Stimulated activated CD4-positive, alpha-beta T cell treated with anti-CD3 and anti-CD28 coated beads, Interleukin-4, amount 100 ng/mL, for 4 hours (primary cell): ENCODE measurements at regions not wholly inside any gene's neighbourhood (a gene's known extent, or its start where the extent isn't known, plus 50 kb on each side); places are given as distances from the start of the nearest gene placed in this dataset.

ENCODE experiments used
- DNase-seq, 2 experiments: peaks; one replicate each; pipeline ENCODE4 v3.0.0-alpha.2; 2020

DNA sequence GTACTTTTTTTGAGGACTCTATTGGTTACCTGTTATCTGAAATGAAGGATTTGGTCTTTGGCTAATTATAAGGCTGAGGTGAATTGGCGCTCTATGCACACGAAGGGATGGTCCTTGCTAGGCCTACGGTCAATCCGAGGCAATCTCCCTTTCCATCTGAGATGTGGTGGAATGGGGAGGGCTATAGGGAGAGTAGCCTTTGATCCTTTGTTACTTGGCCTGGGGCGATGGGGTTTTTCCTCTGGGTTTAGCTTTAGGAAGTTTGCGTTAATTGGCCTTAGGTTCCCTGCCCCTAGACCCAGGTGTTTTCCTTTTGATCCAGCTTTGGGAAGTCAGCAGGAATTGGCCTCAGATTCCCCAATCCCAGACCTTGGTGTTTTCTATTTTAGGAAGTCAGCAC lies 102.1 kb upstream of the C9orf72 start:
- DNase-seq, result no peak

GRCh38 chr9:27676827-27677226 lies 103.5 kb upstream of the C9orf72 start:
- no peak for DNase-seq

DNA sequence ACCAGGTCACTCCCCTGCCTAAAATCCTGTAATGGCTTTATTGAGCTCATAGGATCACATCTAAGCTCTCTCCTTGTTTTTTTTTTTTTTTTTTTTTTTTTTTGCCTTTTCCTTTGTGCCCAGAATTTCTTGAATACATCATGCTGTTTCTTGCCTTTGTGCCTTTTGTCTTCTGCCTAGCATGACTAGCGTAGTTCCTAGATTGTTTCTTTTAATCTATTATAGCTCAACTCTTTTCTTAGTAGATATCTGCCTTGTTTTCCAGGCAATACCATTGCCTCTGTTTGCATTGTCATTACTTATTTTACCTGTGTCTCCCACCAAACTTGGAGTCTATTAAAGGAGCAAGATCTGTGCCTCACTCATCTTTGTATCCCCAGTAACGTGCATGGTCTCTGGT lies 106.1 kb upstream of the C9orf72 start:
- DNase-seq, result no peak

- no peak for DNase-seq
Measured at GRCh38 chr9:27683181-27683580, 109.9 kb upstream of the C9orf72 start.

- DNase-seq, result no peak
Measured at GRCh38 chr9:27688954-27689353, 115.7 kb upstream of the C9orf72 start.

DNA sequence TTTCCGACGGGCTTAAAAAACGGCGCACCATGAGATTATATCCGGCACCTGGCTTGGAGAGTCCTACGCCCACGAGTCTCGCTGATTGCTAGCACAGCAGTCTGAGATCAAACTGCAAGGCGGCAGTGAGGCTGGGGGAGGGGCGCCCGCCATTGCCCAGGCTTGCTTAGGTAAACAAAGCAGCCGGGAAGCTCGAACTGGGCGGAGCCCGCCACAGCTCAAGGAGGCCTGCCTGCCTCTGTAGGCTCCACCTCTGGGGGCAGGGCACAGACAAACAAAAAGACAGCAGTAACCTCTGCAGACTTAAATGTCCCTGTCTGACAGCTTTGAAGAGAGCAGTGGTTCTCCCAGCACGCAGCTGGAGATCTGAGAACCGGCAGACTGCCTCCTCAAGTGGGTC lies 117.5 kb upstream of the C9orf72 start:
- DNase-seq, result peak in 1 of 2 experiments; percentile 12

DNA sequence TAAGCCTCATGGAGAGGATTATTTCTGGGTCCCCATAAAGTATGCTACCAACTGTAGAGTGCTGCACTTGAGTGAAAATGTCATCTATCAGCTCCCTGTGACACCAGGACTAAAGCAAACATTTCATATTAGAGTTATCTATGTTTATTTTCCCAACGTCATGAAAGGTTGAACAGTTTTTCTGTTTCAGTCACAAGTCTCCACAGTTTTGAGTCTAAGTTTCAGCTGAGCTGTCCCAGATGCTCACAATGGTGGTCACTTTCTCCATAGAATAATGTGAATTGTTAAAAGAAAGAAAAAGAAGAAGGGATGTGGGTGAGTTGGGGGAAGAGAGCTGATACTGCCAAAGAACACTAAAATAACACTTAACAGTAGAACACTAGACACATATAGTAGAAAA lies 126.3 kb upstream of the C9orf72 start:
- no peak for DNase-seq

DNA sequence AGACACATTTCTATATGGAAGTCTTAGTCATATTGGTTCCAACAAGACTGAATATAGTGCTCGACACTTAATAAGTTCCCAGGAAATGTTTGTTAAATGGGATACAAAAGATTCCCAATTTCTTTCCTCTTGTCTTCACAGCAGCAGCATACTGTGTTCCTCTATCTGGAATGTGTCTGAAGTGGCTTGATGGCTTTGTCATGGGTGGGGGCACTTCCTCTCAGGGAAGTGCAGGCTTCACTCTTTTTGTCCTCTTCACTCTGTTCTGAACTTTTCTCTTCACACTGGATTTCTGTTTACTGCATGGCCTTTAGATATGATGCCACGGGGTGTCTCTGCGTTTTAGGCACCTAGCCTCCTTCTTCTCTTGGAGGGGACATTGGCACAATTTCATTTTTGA lies 127.7 kb upstream of the C9orf72 start:
- no peak for DNase-seq

GRCh38 chr9:27701587-27701986 lies 128.3 kb upstream of the C9orf72 start:
- DNase-seq, result no peak

- no peak for DNase-seq
Measured at GRCh38 chr9:27703216-27703980, 130.1 kb upstream of the C9orf72 start.

DNA sequence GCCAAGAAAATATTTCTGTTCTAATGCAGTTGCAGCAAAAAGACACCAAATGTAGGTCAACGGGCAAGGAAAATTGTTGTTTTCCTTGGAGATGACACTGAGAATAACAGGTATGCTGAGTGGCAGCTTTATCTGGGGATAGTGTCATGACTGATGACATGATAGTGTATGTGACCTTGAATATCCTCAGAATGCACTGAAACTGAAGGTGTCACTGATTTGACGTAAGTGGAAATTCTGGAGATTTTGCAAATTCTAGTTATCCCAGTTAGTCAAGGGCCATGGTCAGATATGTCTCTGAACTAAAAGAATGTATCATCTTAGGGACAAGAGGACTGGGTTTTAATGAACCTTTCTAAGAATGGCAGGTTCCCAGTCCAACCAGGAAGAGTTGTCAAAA lies 138.0 kb upstream of the C9orf72 start:
- no peak for DNase-seq

DNA sequence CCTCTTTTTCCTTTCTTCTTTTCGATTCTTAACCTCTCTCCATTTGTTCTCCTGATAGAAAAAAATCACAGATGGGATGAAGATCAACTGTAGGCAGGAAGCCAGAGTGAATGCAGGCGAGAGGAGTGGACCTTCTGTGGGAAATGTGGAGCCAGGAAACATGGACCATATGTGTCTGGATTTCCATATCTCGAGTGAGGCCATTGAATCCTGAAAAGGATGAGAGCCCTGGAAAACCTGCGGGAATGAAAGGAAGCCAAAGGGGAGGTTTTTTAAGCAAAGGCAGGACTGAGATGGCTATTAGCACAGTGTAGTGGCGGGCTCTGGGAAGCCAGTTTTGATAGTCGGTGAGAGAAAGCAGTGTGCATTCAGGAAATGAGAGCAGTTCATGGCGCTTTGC lies 139.5 kb upstream of the C9orf72 start:
- no peak for DNase-seq

- no peak for DNase-seq
Measured at GRCh38 chr9:27714388-27714787, 141.1 kb upstream of the C9orf72 start.

DNA sequence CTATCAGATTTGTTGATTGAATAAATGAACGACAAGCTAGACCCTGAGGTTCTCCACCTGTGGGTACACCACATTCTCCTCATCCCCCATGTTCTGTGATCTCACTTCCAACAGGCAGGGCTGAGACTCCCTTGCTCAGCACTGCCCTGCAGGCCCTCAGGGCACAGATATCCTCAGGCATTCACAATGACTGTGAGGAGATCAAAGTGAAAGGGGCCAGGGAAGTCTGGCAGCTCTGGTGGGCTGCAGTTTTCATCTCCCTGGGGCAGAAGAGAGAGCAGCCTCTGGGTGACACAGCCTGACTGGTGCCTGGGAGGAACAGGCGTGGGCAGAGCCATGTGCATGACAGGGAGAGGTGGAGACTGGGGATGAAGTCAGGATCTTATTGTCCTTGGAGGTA lies 142.4 kb upstream of the C9orf72 start:
- no peak for DNase-seq

DNA sequence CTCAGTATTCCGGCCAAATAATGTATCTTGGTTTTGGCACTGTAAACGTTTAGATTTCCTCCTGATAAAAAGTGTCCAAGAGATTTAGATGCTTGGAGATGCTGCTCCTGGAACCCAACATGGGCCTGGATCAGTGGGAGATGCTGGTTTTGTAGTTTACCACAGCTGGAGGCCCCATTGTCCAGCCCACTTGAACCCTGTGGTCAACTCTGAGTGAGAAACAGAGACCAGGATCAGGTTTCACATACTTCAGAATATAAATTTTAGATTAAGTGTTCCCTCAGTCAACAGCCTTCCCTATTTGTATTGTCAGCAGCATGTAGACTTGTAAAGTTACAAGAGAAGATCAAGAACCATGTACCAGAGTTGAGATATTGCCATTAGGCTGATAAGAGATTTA lies 144.7 kb upstream of the C9orf72 start:
- DNase-seq, result no peak

DNA sequence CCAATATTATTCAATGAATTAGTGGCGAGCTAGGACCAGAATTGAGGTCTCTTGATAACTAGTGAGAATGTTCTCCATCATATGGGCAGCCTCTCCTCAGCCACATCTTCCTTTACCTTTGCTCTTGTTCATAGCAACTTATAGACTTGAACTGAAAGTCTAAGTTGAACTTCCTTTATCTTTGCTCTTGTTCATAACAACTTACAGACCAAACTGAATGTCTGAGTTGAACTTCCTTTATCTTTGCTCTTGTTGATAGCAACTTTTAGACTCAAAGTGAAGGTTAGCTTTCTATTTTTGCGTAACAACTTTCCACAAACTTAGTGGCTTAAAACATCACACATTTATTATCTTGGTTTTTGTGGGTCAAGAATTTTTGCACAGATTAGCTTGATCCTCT lies 146.4 kb upstream of the C9orf72 start:
- no peak for DNase-seq

GRCh38 chr9:27722866-27723265 lies 149.6 kb upstream of the C9orf72 start:
- DNase-seq, result no peak

DNA sequence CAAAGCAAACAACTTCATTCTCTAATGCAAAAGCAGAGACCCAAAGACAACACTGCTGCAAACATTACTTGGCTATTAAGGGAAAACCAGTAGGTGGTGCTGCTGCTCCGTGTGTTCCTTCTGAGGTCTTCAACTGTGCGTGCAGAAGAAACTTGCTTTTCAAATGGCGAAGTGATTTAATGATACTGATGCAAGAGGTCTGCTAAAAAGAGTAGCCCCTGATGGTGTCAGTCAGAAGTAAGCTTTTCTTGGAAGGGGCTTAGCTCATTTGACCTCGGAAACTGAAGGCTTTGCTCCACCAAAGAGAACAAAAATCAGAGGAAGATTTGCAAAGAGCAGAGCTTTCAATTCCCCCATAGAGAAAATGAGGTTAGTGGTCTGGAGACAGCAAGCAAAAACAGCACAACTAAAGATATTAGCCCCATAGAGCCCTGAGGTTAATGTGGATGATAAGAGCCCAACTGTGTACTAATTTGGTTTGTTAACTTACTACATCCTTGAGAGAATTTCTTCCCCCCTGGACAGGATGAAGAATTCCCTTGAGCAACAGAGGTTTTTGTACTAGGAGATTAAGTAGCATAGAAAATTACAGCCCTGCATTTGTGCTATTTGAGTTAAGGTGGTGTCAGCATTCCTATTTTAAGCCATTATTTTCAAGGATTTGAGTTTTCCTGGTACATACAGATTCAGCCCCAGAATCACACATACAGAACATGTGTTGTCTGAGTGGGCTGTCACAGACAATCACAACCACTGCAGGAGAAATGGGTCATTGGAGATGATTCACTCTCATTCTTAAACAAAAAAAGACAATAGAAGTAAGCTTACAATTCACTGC lies 153.2 kb upstream of the C9orf72 start:
- DNase-seq, result peak; percentile 20 to 38

GRCh38 chr9:27732494-27732893 lies 159.2 kb upstream of the C9orf72 start:
- DNase-seq, result no peak

DNA sequence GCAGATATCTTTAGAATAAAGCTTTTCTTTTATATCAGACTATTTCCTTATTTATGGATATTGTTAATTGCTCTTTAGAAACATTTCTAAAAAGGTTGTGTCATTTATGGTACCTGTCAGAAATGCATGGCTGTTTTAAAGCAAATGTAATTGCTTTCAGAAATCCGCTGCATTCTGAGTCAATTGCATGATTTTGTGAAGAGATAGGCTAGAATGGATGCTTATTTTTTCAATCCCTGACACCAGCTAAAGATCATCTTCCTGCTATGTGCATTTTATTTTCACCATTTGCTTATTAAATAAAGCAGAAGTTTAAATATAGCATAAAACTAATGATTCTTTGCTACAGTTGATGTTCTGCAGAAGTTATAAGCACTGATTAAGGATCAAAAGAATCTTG lies 170.2 kb upstream of the C9orf72 start:
- DNase-seq, result no peak

- no peak for DNase-seq
Measured at GRCh38 chr9:27747450-27747849, 174.2 kb upstream of the C9orf72 start.

GRCh38 chr9:27749838-27750237 lies 176.6 kb upstream of the C9orf72 start:
- DNase-seq, result no peak

GRCh38 chr9:27750566-27750965 lies 177.3 kb upstream of the C9orf72 start:
- DNase-seq, result no peak

GRCh38 chr9:27752069-27752468 lies 178.8 kb upstream of the C9orf72 start:
- DNase-seq, result no peak
